ENCODE measurements at regions not wholly inside any gene's neighbourhood (a gene's known extent, or its start where the extent isn't known, plus 50 kb on each side); places are given as distances from the start of the nearest gene placed in this dataset.

GRCh38 chr6:87851674-87852299, 149.8 kb upstream of the AKIRIN2 start:
- no peak overlapping the region for H3K9ac ChIP-seq (ENCODE audit: low read length in 2 of 2)
- H3K27me3 ChIP-seq (ENCODE audit: control insufficient read depth in 1 of 2, insufficient read depth in 2 of 2, low read length in 2 of 2), result no peaks in the 10 kb centered on the region
- no peak overlapping the region for H3K4me3 ChIP-seq (ENCODE audit: low read length in 2 of 2)
- H3K36me3 ChIP-seq (ENCODE audit: control insufficient read depth in 2 of 2, insufficient read depth in 2 of 2, low read length in 2 of 2), result no peaks in the 10 kb centered on the region
- no peaks in the 10 kb centered on the region for H3K4me1 ChIP-seq (ENCODE audit: control insufficient read depth, insufficient read depth, low read length)
- no peaks in the 10 kb centered on the region for H3K9me3 ChIP-seq (ENCODE audit: control insufficient read depth in 2 of 2, low read length in 2 of 2)
- H3K27ac ChIP-seq (ENCODE audit: low read length), result no peak overlapping the region

GRCh38 chr6:87848616-87849015, 146.6 kb upstream of the AKIRIN2 start:
- Histone ChIP-seq H3K9me3 (ENCODE audit: control insufficient read depth in 2 of 2, low read length in 2 of 2) (no peaks in the 10 kb centered on the region), H3K36me3 (ENCODE audit: control insufficient read depth in 2 of 2, insufficient read depth in 2 of 2, low read length in 2 of 2) (no peaks in the 10 kb centered on the region), H3K4me1 (ENCODE audit: control insufficient read depth, insufficient read depth, low read length) (no peaks in the 10 kb centered on the region), H3K9ac (ENCODE audit: low read length in 2 of 2) (no peak overlapping the region), H3K27me3 (ENCODE audit: control insufficient read depth in 1 of 2, insufficient read depth in 2 of 2, low read length in 2 of 2) (no peaks in the 10 kb centered on the region), H3K4me3 (ENCODE audit: low read length in 2 of 2) (no peak overlapping the region), H3K27ac (ENCODE audit: low read length) (no peak overlapping the region)

GRCh38 chr6:87847830-87848210, 145.8 kb upstream of the AKIRIN2 start:
- Histone ChIP-seq H3K9ac (ENCODE audit: low read length in 2 of 2) (no peak overlapping the region), H3K4me3 (ENCODE audit: low read length in 2 of 2) (no peak overlapping the region), H3K4me1 (ENCODE audit: control insufficient read depth, insufficient read depth, low read length) (no peaks in the 10 kb centered on the region), H3K27ac (ENCODE audit: low read length) (no peak overlapping the region), H3K36me3 (ENCODE audit: control insufficient read depth in 2 of 2, insufficient read depth in 2 of 2, low read length in 2 of 2) (no peaks in the 10 kb centered on the region), H3K9me3 (ENCODE audit: control insufficient read depth in 2 of 2, low read length in 2 of 2) (no peaks in the 10 kb centered on the region), H3K27me3 (ENCODE audit: control insufficient read depth in 1 of 2, insufficient read depth in 2 of 2, low read length in 2 of 2) (no peaks in the 10 kb centered on the region)

- H3K4me3 ChIP-seq (ENCODE audit: low read length in 2 of 2), result no peak overlapping the region
- no peaks in the 10 kb centered on the region for H3K9me3 ChIP-seq (ENCODE audit: control insufficient read depth in 2 of 2, low read length in 2 of 2)
- no peaks in the 10 kb centered on the region for H3K4me1 ChIP-seq (ENCODE audit: control insufficient read depth, insufficient read depth, low read length)
- H3K9ac ChIP-seq (ENCODE audit: low read length in 2 of 2), result no peak overlapping the region
- no peaks in the 10 kb centered on the region for H3K27me3 ChIP-seq (ENCODE audit: control insufficient read depth in 1 of 2, insufficient read depth in 2 of 2, low read length in 2 of 2)
- no peak overlapping the region for H3K27ac ChIP-seq (ENCODE audit: low read length)
- no peaks in the 10 kb centered on the region for H3K36me3 ChIP-seq (ENCODE audit: control insufficient read depth in 2 of 2, insufficient read depth in 2 of 2, low read length in 2 of 2)
These were observed 145.2 kb upstream of the AKIRIN2 start for GRCh38 chr6:87847135-87847829.

GRCh38 chr6:87846434-87846833, 144.4 kb upstream of the AKIRIN2 start:
- Histone ChIP-seq H3K27ac (ENCODE audit: low read length) (no peak overlapping the region), H3K9me3 (ENCODE audit: control insufficient read depth in 2 of 2, low read length in 2 of 2) (no peaks in the 10 kb centered on the region), H3K4me1 (ENCODE audit: control insufficient read depth, insufficient read depth, low read length) (no peaks in the 10 kb centered on the region), H3K36me3 (ENCODE audit: control insufficient read depth in 2 of 2, insufficient read depth in 2 of 2, low read length in 2 of 2) (no peaks in the 10 kb centered on the region), H3K27me3 (ENCODE audit: control insufficient read depth in 1 of 2, insufficient read depth in 2 of 2, low read length in 2 of 2) (no peaks in the 10 kb centered on the region), H3K9ac (ENCODE audit: low read length in 2 of 2) (no peak overlapping the region), H3K4me3 (ENCODE audit: low read length in 2 of 2) (no peak overlapping the region)

- no peaks in the 10 kb centered on the region for H3K36me3 ChIP-seq (ENCODE audit: control insufficient read depth in 2 of 2, insufficient read depth in 2 of 2, low read length in 2 of 2)
- no peaks in the 10 kb centered on the region for H3K27me3 ChIP-seq (ENCODE audit: control insufficient read depth in 1 of 2, insufficient read depth in 2 of 2, low read length in 2 of 2)
- no peak overlapping the region for H3K4me3 ChIP-seq (ENCODE audit: low read length in 2 of 2)
- H3K27ac ChIP-seq (ENCODE audit: low read length), result no peak overlapping the region
- H3K9me3 ChIP-seq (ENCODE audit: control insufficient read depth in 2 of 2, low read length in 2 of 2), result no peaks in the 10 kb centered on the region
- no peaks in the 10 kb centered on the region for H3K4me1 ChIP-seq (ENCODE audit: control insufficient read depth, insufficient read depth, low read length)
- H3K9ac ChIP-seq (ENCODE audit: low read length in 2 of 2), result no peak overlapping the region
These were observed 138.3 kb upstream of the AKIRIN2 start for GRCh38 chr6:87840324-87840723.

GRCh38 chr6:87837876-87838275, 135.8 kb upstream of the AKIRIN2 start:
- no peaks in the 10 kb centered on the region for H3K4me1 ChIP-seq (ENCODE audit: control insufficient read depth, insufficient read depth, low read length)
- no peak overlapping the region for H3K4me3 ChIP-seq (ENCODE audit: low read length in 2 of 2)
- H3K27me3 ChIP-seq (ENCODE audit: control insufficient read depth in 1 of 2, insufficient read depth in 2 of 2, low read length in 2 of 2), result no peaks in the 10 kb centered on the region
- no peak overlapping the region for H3K27ac ChIP-seq (ENCODE audit: low read length)
- H3K9me3 ChIP-seq (ENCODE audit: control insufficient read depth in 2 of 2, low read length in 2 of 2), result no peaks in the 10 kb centered on the region
- no peaks in the 10 kb centered on the region for H3K36me3 ChIP-seq (ENCODE audit: control insufficient read depth in 2 of 2, insufficient read depth in 2 of 2, low read length in 2 of 2)
- H3K9ac ChIP-seq (ENCODE audit: low read length in 2 of 2), result no peak overlapping the region

- Histone ChIP-seq H3K4me3 (ENCODE audit: low read length in 2 of 2) (no peak overlapping the region), H3K9ac (ENCODE audit: low read length in 2 of 2) (no peak overlapping the region), H3K9me3 (ENCODE audit: control insufficient read depth in 2 of 2, low read length in 2 of 2) (no peaks in the 10 kb centered on the region), H3K36me3 (ENCODE audit: control insufficient read depth in 2 of 2, insufficient read depth in 2 of 2, low read length in 2 of 2) (no peaks in the 10 kb centered on the region), H3K27me3 (ENCODE audit: control insufficient read depth in 1 of 2, insufficient read depth in 2 of 2, low read length in 2 of 2) (no peaks in the 10 kb centered on the region), H3K27ac (ENCODE audit: low read length) (no peak overlapping the region), H3K4me1 (ENCODE audit: control insufficient read depth, insufficient read depth, low read length) (no peaks in the 10 kb centered on the region)
These were observed 135.4 kb upstream of the AKIRIN2 start for GRCh38 chr6:87837444-87837843.

GRCh38 chr6:87832025-87832825, 130.2 kb upstream of the AKIRIN2 start:
- no peaks in the 10 kb centered on the region for H3K4me1 ChIP-seq (ENCODE audit: control insufficient read depth, insufficient read depth, low read length)
- H3K9ac ChIP-seq (ENCODE audit: low read length in 2 of 2), result peak overlapping the region; percentile 54 to 82
- no peak overlapping the region for H3K27ac ChIP-seq (ENCODE audit: low read length)
- H3K36me3 ChIP-seq (ENCODE audit: control insufficient read depth in 2 of 2, insufficient read depth in 2 of 2, low read length in 2 of 2), result no peaks in the 10 kb centered on the region
- H3K9me3 ChIP-seq (ENCODE audit: control insufficient read depth in 2 of 2, low read length in 2 of 2), result no peaks in the 10 kb centered on the region
- peaks cover 0 to 2% of the 10 kb centered on the region in 2 donors for H3K27me3 ChIP-seq (ENCODE audit: control insufficient read depth in 1 of 2, insufficient read depth in 2 of 2, low read length in 2 of 2)
- peak overlapping the region; percentile 33 to 76 for H3K4me3 ChIP-seq (ENCODE audit: low read length in 2 of 2)

- no peak overlapping the region for H3K4me3 ChIP-seq (ENCODE audit: low read length in 2 of 2)
- no peak overlapping the region for H3K27ac ChIP-seq (ENCODE audit: low read length)
- peaks cover 0 to 2% of the 10 kb centered on the region in 2 donors for H3K27me3 ChIP-seq (ENCODE audit: control insufficient read depth in 1 of 2, insufficient read depth in 2 of 2, low read length in 2 of 2)
These were observed 128.9 kb upstream of the AKIRIN2 start for GRCh38 chr6:87830907-87831306.

More at GRCh38 chr6:87830907-87831306, 128.9 kb upstream of the AKIRIN2 start:
- Histone ChIP-seq H3K9me3 (ENCODE audit: control insufficient read depth in 2 of 2, low read length in 2 of 2) (no peaks in the 10 kb centered on the region), H3K36me3 (ENCODE audit: control insufficient read depth in 2 of 2, insufficient read depth in 2 of 2, low read length in 2 of 2) (no peaks in the 10 kb centered on the region), H3K9ac (ENCODE audit: low read length in 2 of 2) (no peak overlapping the region), H3K4me1 (ENCODE audit: control insufficient read depth, insufficient read depth, low read length) (no peaks in the 10 kb centered on the region)
